Testis (tissue), 2 donors: ENCODE measurements at regions not wholly inside any gene's neighbourhood (a gene's known extent, or its start where the extent isn't known, plus 50 kb on each side); places are given as distances from the start of the nearest gene placed in this dataset.

Experiments used
- DNase-seq: peaks from one replicate; pipeline ENCODE4 v3.0.0-alpha.2; 2019
- H3K27ac ChIP-seq, 2 donors: fragments of 200-600 bp; sonication (generic); one replicate each; pipeline ENCODE4 v1.5.1; 2019
- H3K27me3 ChIP-seq: fragments of 200-600 bp; sonication (generic); one replicate; pipeline ENCODE4 v1.5.1; 2019
- H3K36me3 ChIP-seq: fragments of 200-600 bp; sonication (generic); one replicate; pipeline ENCODE4 v1.5.1; 2017; ENCODE audit warnings: low read depth; ENCODE audit errors: missing control alignments
- H3K4me1 ChIP-seq: fragments of 200-600 bp; sonication (generic); one replicate; pipeline ENCODE4 v1.5.1; 2019
- H3K4me3 ChIP-seq, 2 donors: fragments of 200-600 bp; sonication (generic); one replicate each; pipeline ENCODE4 v1.5.1; 2017 to 2019
- H3K9me3 ChIP-seq: fragments of 200-600 bp; sonication (generic); one replicate; pipeline ENCODE4 v1.5.1; 2017
- POLR2A ChIP-seq: fragments of 450-650 bp; IDR thresholded peaks from one replicate; pipeline ENCODE4 v1.6.1; 2017; ENCODE audit warnings: antibody characterized with exemption, mild to moderate bottlenecking, moderate library complexity
- WGBS, 2 donors: methylation state at CpG; one replicate each; pipeline ENCODE4 v1.1.5; 2018; 5-methylcytosine and 5-hydroxymethylcytosine counted together
- intact Hi-C: fragments of 100-400 bp; cut with DNase I; formaldehyde crosslinking; loops from one replicate; pipeline ENCODE4 v1.15.1; 2023; ENCODE audit warnings: low total_unique reads
- TF ChIP-seq, protein P1 (sequence below), 3 experiments: fragments of 450-650 bp in 2 of 3; fragments of 200-600 bp in 1 of 3; sonication (generic) in 1 of 3; IDR thresholded peaks; one replicate each; pipeline ENCODE4 v1.5.1; 2016 to 2019; ENCODE audit warnings: antibody characterized with exemption in 3 of 3, mild to moderate bottlenecking in 2 of 3, moderate library complexity in 1 of 3

DNA sequence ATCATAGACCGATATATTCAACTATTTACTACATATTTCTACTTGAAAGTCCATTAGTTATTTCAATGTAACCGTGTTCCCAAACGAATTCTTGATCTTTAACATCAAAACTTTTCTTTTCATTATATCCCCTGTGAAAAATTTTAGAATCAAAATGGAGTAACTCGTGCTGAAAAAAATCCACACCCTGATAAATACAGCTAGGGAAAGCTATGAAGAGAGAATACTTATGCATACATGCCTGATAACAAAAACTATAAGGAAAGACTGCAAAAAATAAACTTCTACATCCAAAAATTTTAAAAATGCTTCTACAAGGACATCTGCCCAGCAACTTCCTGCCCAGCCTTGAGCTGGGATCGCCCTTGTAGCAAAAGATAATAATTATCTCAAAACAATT is 2458.3 kb upstream of the PCDH20 start:
- TF ChIP-seq POLR2A: no peak
- TF ChIP-seq, protein P1, sequence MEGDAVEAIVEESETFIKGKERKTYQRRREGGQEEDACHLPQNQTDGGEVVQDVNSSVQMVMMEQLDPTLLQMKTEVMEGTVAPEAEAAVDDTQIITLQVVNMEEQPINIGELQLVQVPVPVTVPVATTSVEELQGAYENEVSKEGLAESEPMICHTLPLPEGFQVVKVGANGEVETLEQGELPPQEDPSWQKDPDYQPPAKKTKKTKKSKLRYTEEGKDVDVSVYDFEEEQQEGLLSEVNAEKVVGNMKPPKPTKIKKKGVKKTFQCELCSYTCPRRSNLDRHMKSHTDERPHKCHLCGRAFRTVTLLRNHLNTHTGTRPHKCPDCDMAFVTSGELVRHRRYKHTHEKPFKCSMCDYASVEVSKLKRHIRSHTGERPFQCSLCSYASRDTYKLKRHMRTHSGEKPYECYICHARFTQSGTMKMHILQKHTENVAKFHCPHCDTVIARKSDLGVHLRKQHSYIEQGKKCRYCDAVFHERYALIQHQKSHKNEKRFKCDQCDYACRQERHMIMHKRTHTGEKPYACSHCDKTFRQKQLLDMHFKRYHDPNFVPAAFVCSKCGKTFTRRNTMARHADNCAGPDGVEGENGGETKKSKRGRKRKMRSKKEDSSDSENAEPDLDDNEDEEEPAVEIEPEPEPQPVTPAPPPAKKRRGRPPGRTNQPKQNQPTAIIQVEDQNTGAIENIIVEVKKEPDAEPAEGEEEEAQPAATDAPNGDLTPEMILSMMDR (IDR thresholded peaks at IDR 0.05): no peak
- intact Hi-C loops: no loop called here
- H3K9me3 ChIP-seq: no peaks in the 10 kb centered on the region
- H3K27me3 ChIP-seq: no peaks in the 10 kb centered on the region
- H3K4me3 ChIP-seq: no peak overlapping the region
- H3K36me3 ChIP-seq: no peaks in the 10 kb centered on the region
- no peak for DNase-seq
- no peaks in the 10 kb centered on the region for H3K4me1 ChIP-seq
- H3K27ac ChIP-seq: no peak overlapping the region
- WGBS, 2 donors: 52 to 62% methylated on average over 5 of the region's 5 CpGs

DNA sequence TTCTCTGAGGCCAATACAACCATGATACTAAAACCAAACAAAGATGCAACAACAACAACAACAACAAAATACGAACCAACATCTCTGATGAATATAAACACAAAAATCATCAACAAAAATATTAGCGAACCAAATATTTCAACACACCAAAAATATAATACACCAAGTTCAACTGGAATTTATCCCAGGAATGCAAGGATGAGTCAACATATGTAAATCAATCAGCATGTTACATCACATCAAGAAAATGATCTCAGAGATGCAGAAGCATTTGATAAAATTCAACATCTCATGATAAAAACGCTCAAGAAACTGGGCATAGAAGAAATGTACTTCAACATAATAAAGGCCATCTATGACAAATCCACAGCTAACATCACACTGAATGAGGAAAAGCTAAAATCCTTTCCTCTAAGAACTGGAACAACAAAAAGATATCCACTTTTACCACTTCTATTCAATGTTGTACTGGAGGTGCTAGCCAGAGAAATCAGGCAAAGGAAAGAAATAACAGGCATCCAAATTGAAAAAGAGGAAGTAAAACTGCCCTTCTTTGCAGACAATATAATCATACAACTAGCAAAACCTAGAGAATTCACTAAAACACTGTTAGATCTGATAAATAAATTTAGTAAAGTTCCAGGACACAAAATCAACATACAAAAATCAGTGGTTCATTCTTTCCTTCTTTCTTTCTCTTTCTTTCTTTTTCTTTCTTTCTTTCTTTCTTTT is 2448.7 kb upstream of the PCDH20 start:
- TF ChIP-seq POLR2A: no peak
- TF ChIP-seq, protein P1 (IDR thresholded peaks at IDR 0.05): no peak
- no peak overlapping the region for H3K27ac ChIP-seq
- intact Hi-C loops: no loop called here
- H3K4me3 ChIP-seq: no peak overlapping the region
- no peaks in the 10 kb centered on the region for H3K27me3 ChIP-seq
- no peaks in the 10 kb centered on the region for H3K36me3 ChIP-seq
- no peaks in the 10 kb centered on the region for H3K4me1 ChIP-seq
- DNase-seq: no peak
- 79 to 86% methylated on average over 3 of the region's 3 CpGs for WGBS, 2 donors
- no peaks in the 10 kb centered on the region for H3K9me3 ChIP-seq

DNA sequence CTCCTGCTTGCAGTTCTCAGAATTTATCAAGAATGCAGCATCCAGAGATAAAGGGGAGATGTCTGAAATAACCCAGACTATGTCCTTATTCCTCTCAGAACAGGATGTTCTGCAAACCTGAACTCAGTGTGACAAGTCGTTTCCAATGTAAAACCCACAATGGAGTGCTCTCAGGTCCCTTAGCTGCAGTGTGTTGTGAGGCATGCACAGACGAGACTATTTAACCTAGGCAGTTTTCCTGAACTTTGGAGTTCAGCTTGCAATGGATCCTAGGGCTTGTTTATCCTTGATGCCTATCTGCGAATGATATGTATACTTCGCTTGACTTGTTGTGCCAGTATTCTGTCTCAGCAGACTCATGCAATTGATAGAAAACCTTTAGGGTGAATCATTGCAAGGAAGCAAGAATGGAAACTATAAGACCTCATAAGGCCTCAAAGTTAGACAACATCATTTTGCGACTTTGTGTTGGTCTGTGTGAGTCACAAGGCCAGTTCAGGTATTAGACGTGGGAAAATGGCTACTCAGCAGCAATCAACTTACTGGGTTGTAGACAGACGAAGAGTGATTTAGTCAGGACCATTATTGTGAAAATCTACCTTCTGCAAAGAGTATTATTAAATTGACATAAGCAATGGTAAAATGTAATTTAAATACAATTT is 2439.9 kb upstream of the PCDH20 start:
- no peak for DNase-seq
- H3K27me3 ChIP-seq: no peaks in the 10 kb centered on the region
- TF ChIP-seq POLR2A: no peak
- TF ChIP-seq, protein P1 (IDR thresholded peaks at IDR 0.05): no peak

DNA sequence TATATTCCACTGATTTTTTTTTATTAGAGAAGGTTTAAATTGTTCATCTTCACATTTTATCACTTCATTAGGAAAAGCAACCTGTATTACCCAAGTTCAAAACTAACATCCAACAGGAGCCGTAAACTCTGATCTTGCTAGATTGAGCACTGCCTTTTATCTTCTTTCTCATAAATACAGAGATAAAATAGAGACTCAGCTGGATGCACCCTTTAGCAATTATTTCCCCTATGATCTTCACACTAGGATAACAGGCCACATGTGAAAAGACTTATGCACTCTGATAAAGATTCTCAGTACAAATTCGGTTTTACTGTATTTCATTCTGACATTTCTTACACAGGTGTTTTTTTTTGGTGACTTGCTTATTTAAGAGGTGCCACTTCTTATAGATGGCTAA is 2438.2 kb upstream of the PCDH20 start:
- Histone ChIP-seq H3K27me3 (no peaks in the 10 kb centered on the region), H3K27ac (no peak overlapping the region), H3K4me3 (no peak overlapping the region), H3K9me3 (no peaks in the 10 kb centered on the region), H3K4me1 (no peaks in the 10 kb centered on the region), H3K36me3 (no peaks in the 10 kb centered on the region)
- TF ChIP-seq, protein P1 (IDR thresholded peaks at IDR 0.05): no peak
- TF ChIP-seq POLR2A: no peak
- intact Hi-C loops: no loop called here
- 70 to 83% methylated on average over 2 of the region's 2 CpGs for WGBS, 2 donors
- DNase-seq: no peak

More for the DNA sequence above, 2439.9 kb upstream of the PCDH20 start:
- intact Hi-C loops: no loop called here
- 73 to 74% methylated on average over 7 of the region's 7 CpGs for WGBS, 2 donors
- no peaks in the 10 kb centered on the region for H3K4me1 ChIP-seq
- no peak overlapping the region for H3K27ac ChIP-seq
- no peaks in the 10 kb centered on the region for H3K36me3 ChIP-seq
- H3K4me3 ChIP-seq: no peak overlapping the region
- no peaks in the 10 kb centered on the region for H3K9me3 ChIP-seq
